H1 (cell line): ENCODE measurements at regions not wholly inside any gene's neighbourhood (a gene's known extent, or its start where the extent isn't known, plus 50 kb on each side); places are given as distances from the start of the nearest gene placed in this dataset.

ENCODE experiments used
- CHD2 ChIP-seq: IDR thresholded peaks from 2 replicates; pipeline ENCODE4 v1.6.1; 2012; ENCODE audit warnings: low read length, improper control_type of control experiment
- E2F6 ChIP-seq: IDR thresholded peaks from 2 replicates; pipeline ENCODE4 v1.6.1; 2012; ENCODE audit warnings: inconsistent platforms
- NRF1 ChIP-seq: IDR thresholded peaks from 2 replicates; pipeline ENCODE4 v1.6.1; 2011; ENCODE audit warnings: mild to moderate bottlenecking, low read depth, low read length, improper control_type of control experiment
- TAF7 ChIP-seq: optimal IDR thresholded peaks from 2 replicates; pipeline ENCODE3; 2011; ENCODE audit warnings: low read depth, mild to moderate bottlenecking, inconsistent platforms, low read length, moderate library complexity, borderline replicate concordance

- TF ChIP-seq NRF1 (no peak), E2F6 (no peak), TAF7 (no peak), CHD2 (no peak)
Observed at GRCh38 chr9:73474625-73475024, 323.0 kb downstream of the ANXA1 start (continued).
